ENCODE measurements at regions not wholly inside any gene's neighbourhood (a gene's known extent, or its start where the extent isn't known, plus 50 kb on each side); places are given as distances from the start of the nearest gene placed in this dataset.

DNA sequence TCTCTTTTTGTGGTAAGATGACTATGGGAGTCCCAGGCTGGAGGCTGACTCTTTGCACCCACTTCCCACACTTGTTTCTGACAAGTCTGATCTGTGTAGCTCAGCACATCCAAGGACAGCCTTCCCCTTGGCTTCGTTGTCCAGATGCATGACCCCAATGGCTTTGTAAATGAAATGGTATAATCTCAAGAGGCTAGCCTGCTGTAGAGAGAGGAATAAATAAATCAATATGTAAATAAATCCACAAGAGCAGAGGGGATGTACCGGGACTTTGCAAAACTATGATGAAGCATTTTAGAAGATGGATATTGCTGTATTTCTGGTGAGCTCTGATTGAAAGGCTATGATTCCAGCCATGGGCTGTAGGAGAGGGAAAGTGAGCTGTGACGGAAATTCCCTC lies 79.9 kb upstream of the NEO1 start:
- no peak for TF ChIP-seq POLR2A (IDR thresholded peaks at IDR 0.05; ENCODE audit: low read length)
- TF ChIP-seq GATA1 (IDR thresholded peaks at IDR 0.05; ENCODE audit: low read depth, low read length): no peak

Data from erythroblast (primary cell).